Esophagus muscularis mucosa (tissue), 4 donors: ENCODE measurements at regions not wholly inside any gene's neighbourhood (a gene's known extent, or its start where the extent isn't known, plus 50 kb on each side); places are given as distances from the start of the nearest gene placed in this dataset.

Source experiments
- DNase-seq: peaks from one replicate; pipeline ENCODE4 v3.0.0-alpha.2; 2017; ENCODE audit errors: extremely low spot score
- H3K27ac ChIP-seq, 4 donors: fragments of 200-600 bp; sonication (generic); replicated peaks in 1 of 4; 1 replicate in 3 of 4; 2 replicates in 1 of 4; pipeline ENCODE4 v1.5.1; 2016 to 2019; ENCODE audit warnings: mild to moderate bottlenecking in 1 of 4
- H3K27me3 ChIP-seq, 4 donors: fragments of 200-600 bp; sonication (generic); one replicate each; pipeline versions ENCODE4 v1.5.1 to v1.6.0; 2016 to 2019
- H3K36me3 ChIP-seq, 4 donors: fragments of 200-600 bp; sonication (generic); one replicate each; pipeline ENCODE4 v1.5.1; 2016 to 2019
- H3K4me1 ChIP-seq, 4 donors: fragments of 200-600 bp; sonication (generic); one replicate each; pipeline ENCODE4 v1.5.1; 2016 to 2019
- H3K4me3 ChIP-seq, 4 donors: fragments of 200-600 bp; sonication (generic); 1 replicate in 2 of 4; 2 replicates in 2 of 4; pipeline ENCODE4 v1.5.1; 2016 to 2019; ENCODE audit warnings: mild to moderate bottlenecking in 4 of 4, moderate library complexity in 1 of 4
- H3K9me3 ChIP-seq, 4 donors: fragments of 200-600 bp; sonication (generic); 1 replicate in 3 of 4; 2 replicates in 1 of 4; pipeline ENCODE4 v1.5.1; 2016 to 2019
- CTCF ChIP-seq, 3 experiments: fragments of 200-600 bp in 2 of 3; fragments of 450-650 bp in 1 of 3; sonication (generic) in 2 of 3; IDR thresholded peaks; one replicate each; pipeline ENCODE4 v1.5.1; 2017 to 2019; ENCODE audit warnings: antibody characterized with exemption in 3 of 3, mild to moderate bottlenecking in 2 of 3, moderate library complexity in 1 of 3
- EP300 ChIP-seq: sonication (generic); formaldehyde crosslinking; IDR thresholded peaks from one replicate; pipeline ENCODE4 v1.6.1; 2017; ENCODE audit warnings: antibody characterized with exemption
- POLR2A ChIP-seq: fragments of 450-650 bp; IDR thresholded peaks from one replicate; pipeline ENCODE4 v1.6.1; 2017; ENCODE audit warnings: antibody characterized with exemption, moderate library complexity, mild to moderate bottlenecking, low read depth
- POLR2AphosphoS5 ChIP-seq, 2 donors: sonication (generic); formaldehyde crosslinking; IDR thresholded peaks; one replicate each; pipeline ENCODE4 v1.6.1; 2017; ENCODE audit warnings: antibody characterized with exemption in 2 of 2
- WGBS: methylation state at CpG from one replicate; pipeline ENCODE4 v1.1.5; 2018; 5-methylcytosine and 5-hydroxymethylcytosine counted together
- intact Hi-C: fragments of 100-400 bp; cut with DNase I; formaldehyde crosslinking; loops from one replicate; pipeline ENCODE4 v1.15.1; 2023

- intact Hi-C loops, result no loop called here
- TF ChIP-seq POLR2AphosphoS5 (IDR thresholded peaks at IDR 0.05), result no peak
- no peak for TF ChIP-seq CTCF (IDR thresholded peaks at IDR 0.05)
- no peak for TF ChIP-seq POLR2A
- no peak for TF ChIP-seq EP300
- DNase-seq, result no peak
Measured at GRCh38 chr10:78356291-78356900, 322.7 kb downstream of the RPS24 start.

GRCh38 chr10:78357141-78358063, 323.7 kb downstream of the RPS24 start:
- Histone ChIP-seq H3K4me3 (no peak overlapping the region), H3K9me3 (no peaks in the 10 kb centered on the region), H3K4me1 (peaks cover 0 to 19% (median 14%) of the 10 kb centered on the region in 4 donors), H3K27ac (no peak overlapping the region), H3K27me3 (no peaks in the 10 kb centered on the region), H3K36me3 (no peaks in the 10 kb centered on the region)
- intact Hi-C loops, result no loop called here
- WGBS, result 64% methylated on average over 16 of the region's 16 CpGs
- no peak for TF ChIP-seq POLR2AphosphoS5 (IDR thresholded peaks at IDR 0.05)
- no peak for TF ChIP-seq EP300
- TF ChIP-seq POLR2A, result no peak
- TF ChIP-seq CTCF (IDR thresholded peaks at IDR 0.05), result no peak
- DNase-seq, result no peak

More at GRCh38 chr10:78356291-78356900, 322.7 kb downstream of the RPS24 start:
- no peak overlapping the region for H3K27ac ChIP-seq
- 92% methylated on average over 10 of the region's 10 CpGs for WGBS
- H3K9me3 ChIP-seq, result no peaks in the 10 kb centered on the region
- peaks cover 0 to 14% (median 11%) of the 10 kb centered on the region in 4 donors for H3K4me1 ChIP-seq
- no peak overlapping the region for H3K4me3 ChIP-seq
- H3K36me3 ChIP-seq, result no peaks in the 10 kb centered on the region
- no peaks in the 10 kb centered on the region for H3K27me3 ChIP-seq

- no peak for TF ChIP-seq EP300
- TF ChIP-seq CTCF (IDR thresholded peaks at IDR 0.05), result no peak
- no peak for TF ChIP-seq POLR2A
- no peak for TF ChIP-seq POLR2AphosphoS5 (IDR thresholded peaks at IDR 0.05)
- no peak overlapping the region for H3K27ac ChIP-seq
- no peaks in the 10 kb centered on the region for H3K9me3 ChIP-seq
- WGBS, result 96% methylated on average over 4 of the region's 5 CpGs
- no peaks in the 10 kb centered on the region for H3K36me3 ChIP-seq
- intact Hi-C loops, result no loop called here
- H3K27me3 ChIP-seq, result no peaks in the 10 kb centered on the region
- H3K4me1 ChIP-seq, result peaks cover 0 to 21% (median 14%) of the 10 kb centered on the region in 4 donors
- no peak for DNase-seq
- H3K4me3 ChIP-seq, result no peak overlapping the region
Measured at GRCh38 chr10:78358351-78358750, 324.7 kb downstream of the RPS24 start.

GRCh38 chr10:78358982-78359381, 325.3 kb downstream of the RPS24 start:
- no peak for DNase-seq
- no peak overlapping the region for H3K4me3 ChIP-seq
- intact Hi-C loops, result no loop called here
- no peaks in the 10 kb centered on the region for H3K27me3 ChIP-seq
- H3K27ac ChIP-seq, result no peak overlapping the region
- TF ChIP-seq CTCF (IDR thresholded peaks at IDR 0.05) (no peak), EP300 (no peak), POLR2AphosphoS5 (IDR thresholded peaks at IDR 0.05) (no peak), POLR2A (no peak)
- no peaks in the 10 kb centered on the region for H3K9me3 ChIP-seq
- H3K4me1 ChIP-seq, result peaks cover 0 to 21% (median 14%) of the 10 kb centered on the region in 4 donors
- H3K36me3 ChIP-seq, result no peaks in the 10 kb centered on the region
- WGBS, result 93% methylated on average over 5 of the region's 5 CpGs
